GM21786 (cell line): ENCODE measurements at regions not wholly inside any gene's neighbourhood (a gene's known extent, or its start where the extent isn't known, plus 50 kb on each side); places are given as distances from the start of the nearest gene placed in this dataset.

ENCODE experiments used
- ATAC-seq: cut with Tn5 transposase; IDR thresholded peaks from one replicate; pipeline ENCODE4 v1.9.1; 2021; ENCODE audit not compliant: unreplicated experiment

- ATAC-seq = no peak
Measured at GRCh38 chr3:181660337-181660736, 51.4 kb upstream of the SOX2 start.

DNA sequence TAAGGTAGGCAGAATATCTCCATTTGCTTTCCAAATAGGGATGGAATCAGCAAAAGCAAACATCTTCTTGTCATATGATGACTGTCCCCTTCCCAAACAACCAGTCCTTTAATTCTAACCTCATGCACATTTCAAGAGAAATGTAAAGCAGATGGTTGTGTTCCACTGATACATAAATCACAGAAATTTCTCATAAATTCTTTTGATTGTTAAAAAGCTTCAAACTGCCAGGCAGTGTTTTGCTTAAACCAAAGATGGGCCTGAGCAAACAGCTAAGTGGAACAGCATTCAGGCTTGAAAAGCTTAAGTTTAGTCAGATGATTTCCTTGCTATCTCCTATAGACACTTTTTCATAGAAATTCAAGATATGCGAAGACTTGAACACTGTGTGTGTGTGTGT, 74.3 kb upstream of the SOX2 start:
- ATAC-seq = no peak

DNA sequence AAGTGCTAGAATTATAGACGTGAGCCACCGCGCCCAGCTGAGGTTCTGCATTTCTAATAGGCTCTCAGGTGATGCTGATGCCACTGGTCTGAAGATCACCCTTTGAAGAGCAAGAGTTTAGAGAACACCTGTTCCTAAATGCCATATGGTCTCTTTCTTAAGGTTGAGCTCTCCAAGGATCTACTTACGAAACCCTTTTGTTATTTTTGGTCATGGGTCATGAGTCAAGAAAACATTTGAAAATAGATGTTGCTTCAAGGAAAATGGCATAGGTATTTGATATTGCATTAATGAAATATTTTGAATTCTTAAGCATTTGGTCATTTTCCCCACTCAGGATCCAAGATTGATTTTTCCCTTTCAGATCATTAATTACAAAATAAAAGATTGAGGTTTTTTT, 74.7 kb upstream of the SOX2 start:
- no peak for ATAC-seq

GRCh38 chr3:181635141-181635540, 76.6 kb upstream of the SOX2 start:
- no peak for ATAC-seq

DNA sequence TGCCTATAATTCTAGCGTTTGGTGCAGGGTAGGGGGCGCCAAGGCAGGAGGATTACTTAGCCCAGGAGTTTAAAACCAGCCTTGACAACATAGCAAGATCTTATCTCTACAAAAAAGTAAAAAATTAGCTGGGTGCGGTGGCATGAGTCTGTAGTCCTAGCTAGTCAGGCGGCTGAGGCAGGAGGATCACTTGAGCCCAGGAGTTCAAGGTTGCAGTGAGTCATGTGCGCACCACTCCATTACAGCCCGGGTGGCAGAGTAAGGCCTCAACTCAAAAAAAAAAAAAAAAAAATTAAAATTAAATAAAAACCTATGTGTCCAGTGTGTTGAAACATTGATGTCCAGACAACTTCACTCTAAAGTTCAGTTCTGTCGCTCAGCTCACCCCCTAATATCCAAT, 78.2 kb upstream of the SOX2 start:
- no peak for ATAC-seq

GRCh38 chr3:181631901-181632300, 79.8 kb upstream of the SOX2 start:
- no peak for ATAC-seq

GRCh38 chr3:181630853-181631252, 80.9 kb upstream of the SOX2 start:
- no peak for ATAC-seq

GRCh38 chr3:181629711-181630110, 82.0 kb upstream of the SOX2 start:
- no peak for ATAC-seq

- no peak for ATAC-seq
Measured at GRCh38 chr3:181629029-181629428, 82.7 kb upstream of the SOX2 start.

DNA sequence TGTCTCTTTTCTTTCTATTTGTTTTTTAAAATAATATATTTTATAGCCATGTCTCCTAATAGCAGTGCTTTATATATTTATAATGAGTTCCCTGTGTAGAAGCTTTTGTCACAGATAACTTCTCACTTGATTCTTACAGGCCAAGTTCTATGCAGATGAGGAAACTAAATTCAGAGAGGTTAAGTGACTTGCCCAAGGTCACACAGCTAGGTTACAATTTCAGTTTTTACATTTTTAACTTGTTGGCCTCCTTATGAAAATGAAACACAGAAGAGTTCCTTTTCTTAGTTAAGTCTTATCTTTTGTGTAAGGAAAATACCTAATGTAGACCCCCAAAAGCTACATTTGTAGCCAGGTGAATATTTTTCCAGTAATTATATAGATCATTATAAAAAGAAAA, 83.3 kb upstream of the SOX2 start:
- no peak for ATAC-seq

DNA sequence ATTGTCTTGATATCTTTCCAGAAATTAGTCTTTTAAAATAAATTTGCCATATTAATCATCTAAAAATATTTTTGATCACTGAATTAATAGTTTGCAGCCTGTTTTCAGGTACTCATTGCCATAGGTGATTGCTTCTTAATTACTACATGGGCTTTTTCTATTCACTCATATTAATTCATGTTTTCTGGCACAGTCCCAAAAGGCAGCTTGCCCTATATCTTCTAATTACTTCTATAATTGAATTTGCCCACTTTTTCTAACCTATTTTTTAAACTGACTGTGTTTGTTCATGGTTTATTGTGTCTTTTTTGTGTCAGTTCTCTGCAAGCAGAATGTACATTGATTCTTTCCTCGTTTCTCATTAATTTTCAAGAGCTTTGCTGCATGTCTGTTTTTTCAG, 85.7 kb upstream of the SOX2 start:
- ATAC-seq = no peak

DNA sequence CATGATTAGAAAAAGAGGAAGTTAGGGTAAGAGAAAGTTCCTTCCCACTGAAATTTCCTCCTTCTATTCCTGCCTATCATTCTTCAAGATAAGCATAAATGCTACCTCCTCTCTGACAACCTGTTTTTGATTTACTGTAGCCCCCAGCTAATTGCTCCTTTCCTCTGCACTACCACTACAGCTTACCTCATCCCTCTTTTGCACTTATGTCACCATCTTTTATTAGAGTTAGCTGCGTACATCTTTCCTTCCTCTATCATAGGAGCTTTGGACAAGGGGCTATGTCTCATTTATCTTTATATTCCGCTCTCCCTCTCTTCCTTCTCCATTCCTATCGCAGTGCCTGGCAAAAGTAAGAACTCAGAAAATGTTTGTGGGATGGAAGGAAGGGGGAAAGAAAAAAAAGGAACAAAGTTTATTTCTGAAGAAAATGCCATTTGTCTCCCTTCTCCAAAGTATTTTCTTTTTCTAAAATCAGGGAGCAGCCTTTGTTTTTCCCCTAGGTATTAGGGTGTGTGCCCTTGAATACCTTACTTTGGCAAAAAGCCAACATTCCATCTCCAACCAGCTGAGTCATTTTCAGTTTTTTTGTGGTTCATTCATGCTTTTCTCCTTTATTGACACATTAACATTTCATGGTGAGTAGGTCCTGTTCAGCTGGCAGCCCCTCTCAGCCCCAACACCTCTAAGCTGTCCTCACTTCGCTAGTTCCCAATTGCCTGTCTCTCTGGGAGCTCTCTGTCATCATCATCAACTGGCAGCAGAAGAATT, 87.6 kb upstream of the SOX2 start:
- ATAC-seq = no peak

GRCh38 chr3:181622365-181622764, 89.4 kb upstream of the SOX2 start:
- no peak for ATAC-seq

GRCh38 chr3:181619897-181620296, 91.8 kb upstream of the SOX2 start:
- ATAC-seq = no peak

DNA sequence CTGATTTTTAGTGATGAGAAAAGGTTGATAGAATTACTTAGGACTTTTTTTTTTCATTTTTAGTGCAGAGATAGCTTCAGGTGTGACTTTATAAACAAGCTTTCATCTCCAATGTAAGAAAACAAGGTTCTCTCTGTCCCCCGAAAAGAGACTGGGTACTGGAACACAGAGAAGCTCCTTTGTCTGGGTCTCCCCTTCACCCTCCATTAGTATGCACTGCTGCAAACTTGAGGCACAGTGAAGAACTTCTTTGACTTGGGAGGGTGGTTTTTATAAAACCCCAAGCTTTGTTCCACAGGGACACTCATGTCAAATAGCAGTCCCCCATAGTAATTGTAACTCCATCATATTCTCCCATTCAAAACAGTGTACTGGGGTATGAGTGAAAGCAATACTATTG, 93.5 kb upstream of the SOX2 start:
- ATAC-seq = no peak

GRCh38 chr3:181616088-181617070, 95.3 kb upstream of the SOX2 start:
- no peak for ATAC-seq

GRCh38 chr3:181615666-181616065, 96.1 kb upstream of the SOX2 start:
- no peak for ATAC-seq

GRCh38 chr3:181614878-181615277, 96.8 kb upstream of the SOX2 start:
- no peak for ATAC-seq

- ATAC-seq = no peak
Measured at GRCh38 chr3:181613813-181614212, 97.9 kb upstream of the SOX2 start.

DNA sequence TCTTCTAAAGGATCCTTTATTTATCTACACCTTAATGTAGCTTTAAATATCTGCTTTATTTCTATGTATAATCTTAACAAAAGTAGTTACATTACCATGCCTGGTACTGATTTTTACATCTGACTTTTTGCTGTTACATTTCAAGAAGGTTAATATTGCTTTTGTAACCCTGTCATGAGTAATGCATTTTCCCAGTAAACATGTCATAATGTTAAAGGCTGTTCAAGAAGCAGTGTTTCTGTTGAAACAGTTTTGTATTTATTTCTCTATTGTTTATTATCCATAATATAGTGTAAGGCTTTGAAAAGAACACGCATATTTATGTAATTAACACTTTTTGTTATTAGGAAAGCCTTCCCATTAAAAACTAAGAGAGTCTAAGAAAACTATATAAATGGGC, 98.5 kb upstream of the SOX2 start:
- no peak for ATAC-seq

- no peak for ATAC-seq
Measured at GRCh38 chr3:181610973-181611265, 100.8 kb upstream of the SOX2 start.
